NCI-H1694 treated with DMSO at 0.1 percent for 48 hours (cell line): ENCODE measurements at regions not wholly inside any gene's neighbourhood (a gene's known extent, or its start where the extent isn't known, plus 50 kb on each side); places are given as distances from the start of the nearest gene placed in this dataset.
"Not testable (repeated sequence)": the region's sequence is repeated elsewhere in the genome, so short reads cannot be mapped to it uniquely, and the experiment has no call there.

Experiments
- DNase-seq: peaks from one replicate; lab custom pipeline; 2025; lab: John Stamatoyannopoulos, UW

DNA sequence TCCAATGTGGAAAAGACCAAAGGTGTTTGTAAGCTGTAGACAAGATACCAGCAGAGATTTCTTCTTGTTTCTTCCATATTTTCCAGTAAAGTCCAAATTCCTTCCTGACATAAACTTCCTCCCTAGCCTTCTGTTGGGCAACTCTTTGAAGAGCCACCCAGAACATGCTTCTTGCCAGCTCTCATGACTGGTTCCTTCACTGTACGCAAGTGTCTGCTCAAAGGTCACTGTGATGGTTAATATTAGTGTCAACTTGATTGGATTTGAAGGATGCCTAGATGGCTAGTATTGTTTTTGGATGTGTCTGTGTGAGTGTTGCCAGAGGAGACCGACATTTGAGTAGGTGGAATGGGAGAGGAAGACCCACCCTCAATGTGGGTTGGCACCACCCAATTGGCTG, 416.6 kb upstream of the RUNX1 start:
- no peak for DNase-seq

DNA sequence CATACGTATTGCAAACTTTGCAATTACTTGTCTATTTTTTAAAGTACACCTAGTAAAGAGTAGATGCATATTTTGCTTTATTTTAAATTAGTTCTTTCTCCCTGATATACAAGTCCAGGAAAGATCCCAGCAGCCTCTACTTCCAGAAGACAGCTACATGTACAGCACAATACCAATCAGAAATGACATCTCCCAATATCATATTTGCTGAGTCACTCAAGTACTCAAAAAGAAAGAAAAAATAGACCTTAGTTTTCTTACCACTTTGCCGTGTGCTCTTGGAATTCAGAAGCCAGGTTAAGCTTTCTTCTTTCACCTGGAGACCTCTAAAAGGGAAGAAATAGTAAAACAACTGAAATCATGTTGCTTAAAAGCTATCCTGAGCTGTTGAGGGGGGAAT, 412.6 kb upstream of the RUNX1 start:
- DNase-seq = no peak

DNA sequence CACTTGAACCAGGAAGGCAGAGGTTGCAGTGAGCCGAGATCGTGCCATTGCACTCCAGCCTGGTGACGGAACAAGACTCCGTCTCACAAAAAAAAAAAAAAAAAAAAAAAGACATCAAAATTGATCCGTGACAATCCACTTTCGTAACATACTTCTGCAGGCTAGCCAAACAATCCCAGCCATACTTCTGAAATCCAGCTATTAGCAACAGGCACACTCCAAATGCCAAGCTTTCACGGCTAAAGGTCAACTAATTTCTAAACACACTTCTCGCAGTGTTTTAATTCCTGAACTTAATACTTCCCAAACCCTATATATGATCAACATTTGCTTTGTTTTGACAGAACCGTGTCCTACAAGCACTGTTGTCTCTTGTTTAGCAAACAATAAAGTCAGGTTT, 411.3 kb upstream of the RUNX1 start:
- no peak for DNase-seq

DNA sequence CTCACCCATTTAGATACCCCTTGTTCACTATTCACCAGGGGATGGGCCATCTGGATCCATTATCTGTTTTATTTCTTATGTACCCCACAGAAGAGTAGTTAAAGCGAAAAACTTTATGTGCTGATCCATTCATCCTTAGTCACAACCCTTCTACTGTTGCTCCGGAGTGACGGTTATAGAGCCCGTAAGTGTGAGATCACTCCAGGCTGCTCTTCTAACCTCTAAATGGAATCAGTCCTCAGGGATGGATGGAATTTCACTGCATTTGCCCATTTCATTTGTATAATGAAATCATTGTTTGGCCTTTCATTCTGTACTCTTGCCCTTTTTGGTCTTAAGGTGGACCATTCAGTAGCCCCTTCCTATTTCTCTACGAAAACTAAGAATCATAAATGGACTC, 409.3 kb upstream of the RUNX1 start:
- no peak for DNase-seq

DNA sequence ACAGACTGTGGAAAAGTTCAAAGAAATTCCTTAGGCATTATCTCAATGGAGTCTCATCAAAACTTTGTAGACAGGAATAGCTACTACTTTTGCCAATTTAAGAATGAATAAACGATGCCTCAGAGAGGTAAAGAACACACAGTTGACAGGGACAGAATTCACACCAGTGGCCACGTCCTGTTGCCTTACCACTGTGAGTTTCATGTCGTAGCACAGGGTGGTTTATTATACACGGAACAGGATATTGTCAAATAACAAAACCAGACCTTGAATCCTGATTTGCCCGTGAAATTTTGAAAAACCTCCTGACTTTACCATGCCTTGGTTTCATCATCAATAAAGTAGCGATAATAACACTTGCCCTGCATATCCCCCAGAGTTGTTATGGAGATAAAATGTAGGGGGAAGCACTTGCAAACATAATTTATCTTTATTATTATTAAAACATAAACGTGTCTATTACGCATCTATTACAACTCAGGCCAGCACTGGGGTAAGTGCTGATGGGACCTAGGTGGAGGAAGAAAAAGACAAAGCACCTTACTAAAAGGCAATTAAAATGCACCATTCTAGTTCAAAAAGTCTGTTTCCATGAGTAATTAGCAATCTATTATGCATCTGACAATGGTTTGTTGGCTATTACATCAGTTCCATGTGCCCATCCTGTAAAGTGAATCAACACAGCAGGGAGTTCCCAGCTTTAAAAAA, 408.1 kb upstream of the RUNX1 start:
- no peak for DNase-seq

DNA sequence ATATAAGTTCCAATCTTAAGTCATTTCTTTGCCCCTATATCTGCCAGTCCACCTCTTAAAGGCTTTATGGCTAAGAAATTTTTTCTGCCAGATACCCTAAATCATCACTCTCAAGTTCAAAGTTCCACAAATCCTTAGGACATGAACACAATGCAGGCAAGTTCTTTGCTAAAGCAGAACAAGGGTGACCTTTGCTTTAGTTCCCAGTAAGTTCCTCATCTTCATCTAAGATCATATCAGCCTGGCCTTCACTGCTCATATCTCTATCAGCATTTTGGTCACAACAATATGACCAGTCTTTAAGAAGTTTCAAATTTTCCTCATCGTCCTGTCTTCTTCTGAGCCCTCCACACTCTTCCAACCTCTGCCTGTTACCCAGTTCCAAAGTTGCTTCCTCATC, 402.2 kb upstream of the RUNX1 start:
- DNase-seq = no peak

DNA sequence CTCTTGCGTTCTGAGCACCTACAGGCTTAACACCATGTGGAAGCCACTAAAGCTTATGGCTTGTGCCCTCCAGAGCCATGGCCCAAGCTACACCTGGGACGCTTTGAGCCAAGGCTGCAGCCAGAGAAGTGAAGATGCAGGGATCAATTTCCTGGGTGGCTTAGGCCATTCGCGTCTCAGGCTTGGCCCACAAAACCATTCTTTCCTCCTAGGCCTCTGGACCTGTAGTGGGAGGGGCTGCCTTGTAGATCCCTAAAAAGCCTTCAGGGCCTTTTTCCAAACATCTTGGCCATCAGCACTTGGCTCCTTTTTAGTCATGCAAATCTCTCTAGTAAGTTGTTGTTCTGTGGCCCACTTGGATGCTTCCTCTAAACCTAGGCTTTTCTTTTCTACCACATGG, 401.7 kb upstream of the RUNX1 start:
- DNase-seq = no peak

DNA sequence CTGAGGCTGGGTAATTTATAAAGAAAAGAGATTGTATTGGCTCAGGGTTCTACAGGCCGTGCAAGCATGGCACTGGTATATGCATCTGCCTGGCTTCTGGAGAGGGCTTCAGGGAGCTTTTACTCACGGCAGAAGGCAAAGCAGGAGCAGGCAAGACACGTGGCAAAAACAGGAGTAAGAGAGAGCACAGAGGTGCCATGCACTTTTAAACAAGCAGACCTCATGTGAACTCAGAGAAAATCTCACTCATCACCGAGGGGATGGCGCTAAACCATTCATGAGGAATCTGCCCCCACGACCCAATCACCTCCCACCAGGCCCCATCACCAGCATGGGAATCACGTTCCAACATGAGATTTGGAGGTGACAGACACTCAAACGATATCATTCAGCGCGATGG, 400.7 kb upstream of the RUNX1 start:
- DNase-seq = no peak

DNA sequence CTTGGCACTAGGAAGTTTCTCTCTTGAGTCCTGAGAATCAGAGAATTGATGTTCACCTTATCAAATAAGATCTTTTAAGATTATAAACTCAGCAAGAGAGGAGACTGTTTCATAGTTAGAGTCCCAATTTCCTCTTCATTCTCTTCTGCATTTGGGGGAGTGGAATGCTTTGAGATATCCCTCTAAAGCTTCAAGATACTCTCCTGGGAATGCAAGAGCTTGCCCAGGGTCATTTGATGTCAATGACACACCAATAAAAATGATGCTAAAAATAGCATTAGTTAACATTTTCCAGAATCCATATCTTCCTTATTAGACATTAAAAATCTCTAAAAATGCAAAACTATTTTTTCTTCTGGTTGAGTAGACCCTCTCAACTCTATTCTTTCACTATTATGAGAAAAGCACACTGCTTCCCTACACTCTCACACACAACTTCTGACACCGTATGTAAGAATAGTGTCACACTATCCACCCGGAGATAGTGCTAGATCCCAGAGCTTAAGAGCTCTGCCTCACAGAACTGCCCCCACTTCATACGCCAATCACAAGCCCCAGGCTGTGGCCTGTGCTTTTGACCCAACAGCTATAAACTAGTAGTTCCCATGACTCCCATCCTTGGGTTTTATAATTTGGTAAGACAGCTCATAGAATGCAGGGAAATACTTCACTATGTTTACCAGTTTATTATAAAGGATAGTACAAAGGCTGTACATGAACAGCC, 399.9 kb upstream of the RUNX1 start:
- DNase-seq = no peak

DNA sequence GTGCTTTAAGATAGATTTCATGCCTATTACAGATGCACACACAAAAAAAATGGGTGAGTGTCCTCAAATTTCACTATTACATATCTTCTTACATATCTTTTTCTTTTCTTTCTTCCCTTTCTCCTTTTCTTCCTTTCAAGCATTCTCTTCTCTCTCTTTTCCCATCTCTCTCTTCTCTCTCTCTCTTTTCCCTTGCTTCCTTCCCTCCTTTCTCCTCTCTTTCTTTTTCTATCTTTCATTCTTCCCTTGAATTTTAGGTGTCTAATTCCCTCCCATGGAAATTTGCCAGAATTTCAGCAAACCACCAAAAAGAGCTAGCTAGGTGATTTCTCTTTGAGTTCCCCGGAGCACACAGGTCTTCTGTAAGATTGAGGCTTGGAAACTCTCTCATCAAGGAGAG, 395.3 kb upstream of the RUNX1 start:
- no peak for DNase-seq

DNA sequence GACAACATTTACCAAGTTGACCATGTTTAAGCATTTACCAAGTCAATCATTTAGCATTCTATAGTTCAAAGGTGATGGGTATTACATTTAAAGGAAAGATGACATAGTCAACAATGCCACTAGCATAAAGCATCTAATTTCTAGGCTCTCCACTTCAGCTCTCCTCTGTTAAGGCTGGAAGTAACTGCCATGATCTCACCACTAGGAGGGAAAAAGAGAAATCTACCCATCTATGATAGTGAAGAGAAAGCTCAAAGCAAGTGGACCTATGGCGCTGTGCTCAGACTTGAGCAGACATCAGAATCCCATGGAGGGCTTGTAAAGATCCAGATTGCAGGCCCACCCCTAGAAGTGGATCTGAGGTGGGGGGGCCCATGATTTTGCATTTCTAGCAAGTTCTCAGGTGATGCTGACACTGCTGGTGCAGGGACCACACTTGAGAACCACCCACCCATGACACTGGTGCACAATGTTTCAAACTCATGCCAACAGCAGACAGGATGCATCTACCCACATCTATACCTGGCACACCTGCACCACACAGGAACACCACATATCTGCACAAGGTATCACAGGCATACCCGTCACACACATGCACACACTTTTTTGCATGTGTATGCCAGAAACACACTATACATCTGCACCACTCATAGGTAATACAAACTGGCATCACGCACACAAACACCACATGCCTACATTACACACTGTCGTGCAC, 392.9 kb upstream of the RUNX1 start:
- no peak for DNase-seq

DNA sequence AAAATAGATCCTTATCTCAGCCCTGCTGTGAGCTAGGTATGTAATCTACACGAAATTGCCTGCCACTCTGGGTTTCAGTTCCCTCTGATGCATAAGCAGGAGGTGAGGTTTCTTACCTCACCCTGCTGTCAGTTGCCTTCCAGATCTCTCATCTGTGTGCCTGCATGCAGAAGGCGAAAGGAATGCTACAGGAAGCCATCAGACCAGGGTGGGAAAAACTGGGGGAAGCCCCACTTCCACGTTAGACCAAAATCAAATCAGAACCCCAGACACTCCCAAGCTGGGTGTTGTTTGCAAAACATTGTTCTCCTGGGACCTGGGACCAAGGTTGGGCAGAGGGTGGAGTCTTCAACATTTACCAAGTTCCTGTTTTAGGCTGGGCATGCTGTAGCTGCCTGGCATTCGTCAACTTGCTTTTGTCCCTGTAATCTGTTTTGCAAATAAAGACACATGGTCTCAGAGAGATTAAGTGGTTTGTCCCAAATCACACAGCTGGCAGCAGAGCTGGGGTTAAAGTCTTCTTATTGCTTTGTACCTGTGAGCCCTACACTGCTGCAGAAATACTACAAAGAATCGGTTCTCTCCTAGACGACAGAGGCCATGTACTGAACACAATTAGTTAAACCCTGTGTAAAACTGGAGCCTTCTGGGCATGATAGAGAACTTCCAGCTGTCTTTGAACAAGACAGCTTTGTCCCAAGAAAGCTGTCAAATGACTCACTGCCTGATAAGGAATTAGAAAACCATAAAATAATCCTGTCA, 389.7 kb upstream of the RUNX1 start:
- no peak for DNase-seq

DNA sequence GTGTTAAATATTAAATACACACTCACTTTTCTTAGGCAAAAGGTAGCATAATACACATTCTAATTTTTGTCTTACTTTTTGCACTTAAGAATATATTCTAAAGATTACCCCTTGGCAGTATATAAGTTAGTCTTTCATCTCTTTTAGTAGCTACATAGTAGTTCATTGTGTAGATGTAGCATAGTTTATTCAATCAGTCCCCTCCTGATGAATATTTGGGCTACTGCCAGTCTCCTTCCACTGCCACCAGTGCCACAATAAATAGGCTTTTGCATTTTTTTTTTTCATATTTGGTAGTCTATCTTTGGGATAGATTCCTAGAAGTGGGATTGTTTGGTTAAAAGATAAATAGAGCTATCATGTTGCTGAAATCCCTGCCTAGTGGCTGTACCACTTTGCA, 388.8 kb upstream of the RUNX1 start:
- DNase-seq = no peak

DNA sequence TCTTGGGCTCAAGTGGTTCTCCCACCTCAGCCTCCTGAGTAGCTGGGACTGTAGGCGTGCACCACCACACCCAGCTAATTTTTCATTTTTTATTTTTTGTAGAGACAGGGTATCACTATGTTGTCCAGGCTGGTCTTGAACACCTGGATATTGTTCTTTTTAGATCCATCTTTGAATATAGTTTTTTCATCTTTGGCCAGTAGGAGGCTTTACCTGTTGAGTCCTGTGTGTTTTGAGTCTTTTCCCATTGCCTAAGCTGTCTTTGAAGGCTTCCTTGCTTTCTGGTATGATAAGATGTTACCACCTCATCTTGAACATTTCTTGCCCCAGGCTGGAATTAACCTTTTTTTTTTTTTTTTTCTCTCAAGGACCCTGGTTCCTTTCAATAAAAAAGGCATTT, 387.8 kb upstream of the RUNX1 start:
- no peak for DNase-seq

DNA sequence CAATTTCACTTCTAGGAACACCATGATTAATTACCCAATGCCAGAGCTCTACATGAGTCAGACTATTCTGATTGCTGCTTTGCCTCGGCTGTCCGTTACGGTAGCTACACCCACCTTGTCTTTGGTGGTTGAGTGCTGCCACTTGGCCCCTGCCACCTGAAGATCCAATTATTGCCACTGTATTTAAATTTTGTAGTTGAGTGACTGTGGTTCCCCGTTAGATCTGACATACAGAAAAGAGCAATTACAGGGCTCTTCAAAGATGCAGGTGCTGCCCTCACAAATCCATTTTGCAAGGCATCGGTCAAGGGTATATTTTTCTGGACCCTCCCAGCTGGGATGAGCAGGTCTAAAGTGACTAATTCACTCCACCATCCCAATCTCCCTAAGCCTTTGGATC, 383.5 kb upstream of the RUNX1 start:
- DNase-seq = not testable (repeated sequence)

DNA sequence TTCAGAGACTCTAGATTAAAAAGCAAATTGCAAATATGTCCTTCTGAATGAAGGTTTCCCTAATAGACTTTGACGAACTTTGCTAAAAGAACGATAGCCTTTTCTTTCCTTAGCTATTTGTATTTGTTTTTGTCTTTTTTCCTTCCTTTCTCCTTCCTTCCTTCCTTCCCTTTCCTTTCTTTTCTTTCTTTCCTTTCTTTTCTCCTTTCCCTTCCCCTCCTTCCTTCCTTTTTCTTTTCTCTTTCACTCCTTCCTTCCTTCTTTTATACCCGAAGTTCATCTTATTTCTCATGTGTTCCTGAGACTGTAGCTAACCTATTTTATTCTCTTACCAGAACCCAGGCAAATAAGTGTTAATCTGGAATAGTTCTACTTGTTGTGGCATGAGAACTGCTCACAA, 381.2 kb upstream of the RUNX1 start:
- no peak for DNase-seq

DNA sequence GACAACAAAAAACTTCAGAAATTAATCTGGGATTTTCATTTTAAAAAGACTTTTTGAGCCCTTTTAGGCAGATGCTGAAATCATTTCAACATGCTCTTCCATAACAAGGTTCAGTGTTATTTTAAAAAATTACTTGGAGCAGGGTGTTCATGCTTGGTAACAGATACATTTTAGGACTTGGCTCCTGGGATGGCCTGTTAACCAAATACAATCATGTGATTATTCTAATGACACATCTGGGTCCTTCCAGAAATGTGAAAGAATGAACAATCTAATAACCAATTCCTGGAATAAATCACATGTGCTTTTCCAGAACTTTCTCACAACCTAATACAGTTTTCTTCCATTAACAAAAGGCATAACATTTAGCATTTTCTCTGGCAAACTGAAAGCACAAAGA, 379.8 kb upstream of the RUNX1 start:
- DNase-seq = no peak

DNA sequence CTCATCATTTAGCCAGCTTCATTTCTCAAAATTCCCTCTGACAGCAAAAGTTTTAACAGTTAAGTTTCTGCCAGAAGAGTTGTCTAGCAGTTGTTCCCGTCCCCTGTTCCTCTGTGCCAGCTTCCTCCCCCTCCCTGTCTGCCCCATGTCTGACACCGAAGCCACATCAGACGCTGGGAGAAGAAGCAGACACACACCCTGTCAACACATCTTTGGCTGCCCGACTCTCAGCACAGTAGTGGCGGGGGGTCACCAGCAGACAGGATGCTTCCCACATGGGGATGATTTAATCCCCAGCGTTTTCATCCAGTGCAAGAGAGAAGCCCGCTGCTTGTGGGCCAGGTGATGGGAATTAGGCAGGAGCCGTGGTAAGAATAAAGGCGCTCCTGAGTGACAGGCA, 379.4 kb upstream of the RUNX1 start:
- no peak for DNase-seq

DNA sequence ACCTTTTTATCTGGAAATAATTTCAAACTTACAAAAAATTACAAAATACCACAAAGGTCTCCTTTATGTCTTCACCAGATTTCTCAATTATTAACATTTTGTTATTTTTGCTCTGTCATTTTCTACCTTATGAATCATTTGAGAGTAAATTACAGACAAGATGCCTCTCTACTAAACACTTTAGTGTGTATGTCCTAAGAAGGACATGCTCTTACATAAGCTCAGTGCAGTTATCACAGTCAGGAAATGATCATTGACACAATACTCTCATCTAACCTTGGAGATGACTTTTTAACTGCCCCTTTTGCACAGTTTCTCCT, 378.9 kb upstream of the RUNX1 start:
- no peak for DNase-seq

DNA sequence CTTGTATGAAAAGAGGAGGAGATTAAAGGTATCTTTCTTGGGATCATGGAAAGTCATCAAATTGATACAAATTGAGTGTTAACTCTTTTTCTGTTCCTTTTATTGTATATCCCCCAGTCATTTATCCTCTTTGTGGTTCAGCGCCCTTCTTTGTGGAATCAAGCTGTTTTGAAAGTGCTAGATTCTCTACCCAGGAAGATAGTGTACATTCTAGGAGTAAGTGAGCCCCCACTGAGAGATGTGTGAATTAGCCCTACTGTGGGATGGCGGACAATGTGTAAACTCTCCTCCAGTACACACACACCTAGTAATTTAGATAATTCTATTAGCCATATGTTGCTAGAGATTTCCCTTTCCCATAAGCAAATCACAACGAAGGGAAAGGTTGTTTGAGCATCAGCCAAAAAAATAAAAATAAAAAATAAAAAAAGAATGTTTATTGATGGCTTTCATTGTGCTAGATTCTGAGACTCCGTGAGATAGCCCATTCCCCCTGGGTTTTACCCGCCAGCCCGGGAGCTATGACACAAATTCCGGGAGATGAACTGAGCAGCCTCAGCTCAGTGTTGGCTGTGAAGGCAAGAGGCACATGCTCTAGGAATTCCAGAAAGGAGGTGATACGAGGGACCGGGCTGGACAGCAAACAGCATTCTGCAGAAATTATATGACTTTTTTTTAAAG, 378.4 kb upstream of the RUNX1 start:
- no peak for DNase-seq

DNA sequence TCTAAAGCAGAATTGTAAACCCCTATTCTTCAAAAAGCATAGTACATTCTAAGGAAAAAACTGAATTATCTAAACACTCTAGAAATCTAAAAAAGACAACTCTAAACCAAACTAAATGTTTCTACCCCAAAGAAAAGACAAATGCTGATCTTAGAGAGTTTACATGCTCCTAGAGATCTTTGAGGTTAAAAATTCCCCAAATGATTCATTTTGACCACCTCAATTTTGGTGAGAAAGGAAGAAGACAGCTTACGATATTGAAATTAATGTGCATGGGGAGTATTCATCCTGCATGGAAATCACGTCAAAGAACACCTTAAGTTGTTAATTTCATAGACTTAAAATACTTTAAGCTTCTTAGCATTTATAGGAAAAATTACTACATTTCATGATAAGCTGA, 377.8 kb upstream of the RUNX1 start:
- no peak for DNase-seq

DNA sequence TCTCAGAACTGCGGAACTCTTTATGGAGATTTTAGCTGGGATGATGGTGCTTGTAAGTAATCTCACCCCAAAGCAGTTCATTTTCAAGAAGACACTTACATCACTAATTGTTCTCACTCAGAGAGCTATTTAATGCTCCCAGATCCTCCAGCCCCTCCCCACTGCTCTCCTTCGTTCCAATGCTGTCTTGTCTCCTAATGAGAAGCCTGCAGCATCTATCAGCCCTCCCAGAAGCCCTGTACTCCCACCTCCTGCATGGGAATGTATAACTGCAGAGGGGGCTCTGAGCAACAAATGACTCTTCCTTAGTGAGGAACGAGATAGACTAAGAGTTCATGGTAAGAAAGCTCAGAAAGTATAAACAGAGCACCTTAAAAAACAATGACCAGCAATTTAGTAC, 377.4 kb upstream of the RUNX1 start:
- no peak for DNase-seq
